Activated CD8-positive, alpha-beta T cell treated with anti-CD3 and anti-CD28 coated beads for 36 hours (primary cell): ENCODE measurements at regions not wholly inside any gene's neighbourhood (a gene's known extent, or its start where the extent isn't known, plus 50 kb on each side); places are given as distances from the start of the nearest gene placed in this dataset.

Experiments
- ATAC-seq: fragments of 200-7000 bp; cut with Tn5 transposase; one replicate; pipeline ENCODE4 v1.10.0; 2021; ENCODE audit warnings: mild to moderate bottlenecking, moderate library complexity
- CTCF ChIA-PET: fragments of 350-600 bp; sonication (Branson Sonifier 250); formaldehyde crosslinking; loops from one replicate; lab custom pipeline; 2021; ENCODE audit warnings: antibody characterized with exemption; lab: Charles Lee
- POLR2A ChIA-PET: fragments of 350-600 bp; sonication (Branson Sonifier 250); formaldehyde crosslinking; loops from one replicate; lab custom pipeline; 2021; ENCODE audit warnings: antibody characterized with exemption; lab: Charles Lee
- DNase-seq: peaks from one replicate; pipeline ENCODE4 v3.0.0-alpha.2; 2020
- H3K27ac Mint-ChIP-seq: one replicate; pipeline ENCODE4 v1.8.0; 2021; ENCODE audit warnings: mild to moderate bottlenecking, mixed read lengths
- H3K27me3 Mint-ChIP-seq: one replicate; pipeline ENCODE4 v1.8.0; 2021; ENCODE audit warnings: mixed read lengths
- H3K36me3 Mint-ChIP-seq: one replicate; pipeline ENCODE4 v1.8.0; 2021; ENCODE audit warnings: low read depth, mixed read lengths
- H3K4me1 Mint-ChIP-seq: one replicate; pipeline ENCODE4 v1.8.0; 2021; ENCODE audit warnings: low read depth, mixed read lengths
- H3K4me3 Mint-ChIP-seq: one replicate; pipeline ENCODE4 v1.8.0; 2021; ENCODE audit warnings: mild to moderate bottlenecking, moderate library complexity, mixed read lengths
- H3K9me3 Mint-ChIP-seq: one replicate; pipeline ENCODE4 v1.8.0; 2021; ENCODE audit warnings: mixed read lengths
- CTCF ChIP-seq: fragments of 200-600 bp; IDR thresholded peaks from one replicate; pipeline ENCODE4 v1.8.0; 2022; ENCODE audit warnings: antibody characterized with exemption, mild to moderate bottlenecking
- intact Hi-C: fragments of 100-400 bp; cut with micrococcal nuclease; formaldehyde crosslinking; loops from one replicate; pipeline ENCODE4 v1.10.0; 2022

DNA sequence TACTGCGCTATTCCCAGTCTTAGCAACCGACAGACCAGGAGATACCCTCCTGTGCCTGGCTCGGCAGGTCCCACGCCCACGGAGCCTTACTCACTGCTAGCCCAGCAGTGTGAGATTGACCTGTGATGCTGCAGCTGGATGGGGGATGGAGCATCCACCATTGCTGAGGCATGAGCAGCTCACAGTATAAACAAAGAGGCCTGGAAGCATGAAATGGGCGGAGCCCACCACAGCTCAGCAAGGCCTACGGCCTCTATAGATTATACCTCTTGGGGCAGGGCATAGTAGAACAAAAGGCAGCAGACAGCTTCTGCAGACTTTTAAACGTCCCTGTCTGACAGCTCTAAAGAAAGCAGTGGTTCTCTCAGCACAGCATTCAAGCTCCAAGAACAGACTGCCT lies 160.3 kb downstream of the ANXA2 start:
- intact Hi-C loops: no loop called here
- ATAC-seq: no peak
- DNase-seq: no peak
- H3K4me3 Mint-ChIP-seq: no peak overlapping the region
- CTCF ChIA-PET: no interaction called here
- no peaks in the 10 kb centered on the region for H3K36me3 Mint-ChIP-seq
- no peak for TF ChIP-seq CTCF
- H3K27ac Mint-ChIP-seq: no peak overlapping the region
- POLR2A ChIA-PET: no interaction called here
- H3K4me1 Mint-ChIP-seq: no peaks in the 10 kb centered on the region
- H3K27me3 Mint-ChIP-seq: peaks cover 23% of the 10 kb centered on the region
- H3K9me3 Mint-ChIP-seq: no peaks in the 10 kb centered on the region

DNA sequence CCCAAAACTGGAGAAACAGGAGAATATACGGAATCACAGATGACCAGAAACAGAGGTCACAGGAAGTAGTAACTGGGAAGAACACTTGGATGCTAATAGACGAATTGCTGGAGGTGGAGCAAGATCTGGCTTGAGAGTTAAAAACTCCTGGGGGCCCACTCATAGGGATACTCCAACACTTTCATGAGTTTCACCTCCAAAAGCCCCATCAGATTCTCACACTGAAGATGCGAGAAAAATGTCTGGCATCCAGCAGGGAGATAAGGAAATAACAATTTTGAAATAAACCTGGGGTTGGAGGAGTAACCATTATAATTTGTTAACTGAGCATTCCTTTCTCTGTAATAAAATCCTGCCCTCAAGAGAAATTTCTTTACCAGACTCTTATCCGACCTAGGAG lies 154.0 kb downstream of the ANXA2 start:
- TF ChIP-seq CTCF: no peak
- ATAC-seq (no peak), DNase-seq (no peak)
- no peaks in the 10 kb centered on the region for H3K4me1 Mint-ChIP-seq
- POLR2A ChIA-PET: no interaction called here
- intact Hi-C loops: no loop called here
- peaks cover 32% of the 10 kb centered on the region for H3K27me3 Mint-ChIP-seq
- H3K9me3 Mint-ChIP-seq: no peaks in the 10 kb centered on the region
- H3K27ac Mint-ChIP-seq: no peak overlapping the region
- CTCF ChIA-PET: no interaction called here
- no peaks in the 10 kb centered on the region for H3K36me3 Mint-ChIP-seq
- no peak overlapping the region for H3K4me3 Mint-ChIP-seq

GRCh38 chr15:60244813-60245212 lies 153.0 kb downstream of the ANXA2 start:
- Mint-ChIP-seq H3K36me3 (no peaks in the 10 kb centered on the region), H3K9me3 (no peaks in the 10 kb centered on the region), H3K4me3 (no peak overlapping the region), H3K4me1 (no peaks in the 10 kb centered on the region), H3K27me3 (peaks cover 27% of the 10 kb centered on the region), H3K27ac (no peak overlapping the region)
- DNase-seq (no peak), ATAC-seq (no peak)
- intact Hi-C loops: no loop called here
- no peak for TF ChIP-seq CTCF
- ChIA-PET POLR2A (no interaction called here), CTCF (no interaction called here)

DNA sequence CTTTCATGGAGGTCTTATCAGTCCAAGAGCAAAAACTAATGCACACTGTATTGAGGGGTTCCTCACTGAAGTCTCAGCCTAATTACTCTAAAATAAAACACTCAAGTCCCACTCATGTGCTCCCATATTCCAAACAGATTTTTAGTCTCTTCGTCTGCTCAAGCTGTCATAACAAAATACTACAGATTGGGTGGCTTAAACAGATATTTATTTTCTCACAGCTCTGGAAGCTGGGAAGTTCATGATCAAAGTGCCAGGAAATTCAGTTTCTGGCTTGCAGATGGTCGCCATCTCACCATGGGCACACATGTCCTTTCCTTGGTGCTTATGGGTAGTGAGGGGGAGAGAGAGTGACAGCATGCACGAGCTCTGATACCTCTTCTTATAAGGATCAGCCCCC lies 147.5 kb downstream of the ANXA2 start:
- no peak overlapping the region for H3K27ac Mint-ChIP-seq
- no peak for TF ChIP-seq CTCF
- ATAC-seq (no peak), DNase-seq (no peak)
- no peaks in the 10 kb centered on the region for H3K9me3 Mint-ChIP-seq
- H3K4me3 Mint-ChIP-seq: no peak overlapping the region
- H3K36me3 Mint-ChIP-seq: no peaks in the 10 kb centered on the region
- peaks cover 2% of the 10 kb centered on the region for H3K4me1 Mint-ChIP-seq
- POLR2A ChIA-PET: no interaction called here
- intact Hi-C loops: no loop called here
- peaks cover 28% of the 10 kb centered on the region for H3K27me3 Mint-ChIP-seq
- CTCF ChIA-PET: interaction anchor here (0.5 kb wide), 1 partner anchor 605 kb away, joined by 3 read pairs; no protein-coding TSS in a partner anchor

GRCh38 chr15:60251300-60252070 lies 146.3 kb downstream of the ANXA2 start:
- ATAC-seq (no peak), DNase-seq (no peak)
- H3K9me3 Mint-ChIP-seq: no peaks in the 10 kb centered on the region
- TF ChIP-seq CTCF: no peak
- H3K27me3 Mint-ChIP-seq: peaks cover 28% of the 10 kb centered on the region
- POLR2A ChIA-PET: no interaction called here
- H3K27ac Mint-ChIP-seq: no peak overlapping the region
- H3K36me3 Mint-ChIP-seq: no peaks in the 10 kb centered on the region
- peaks cover 6% of the 10 kb centered on the region for H3K4me1 Mint-ChIP-seq
- no peak overlapping the region for H3K4me3 Mint-ChIP-seq
- intact Hi-C loops: no loop called here
- CTCF ChIA-PET: no interaction called here
